Calu3 (cell line): ENCODE measurements at regions not wholly inside any gene's neighbourhood (a gene's known extent, or its start where the extent isn't known, plus 50 kb on each side); places are given as distances from the start of the nearest gene placed in this dataset.

Experiments
- BruUV-seq: library from RNA; stranded (reverse); fragments of 400-500 nt; replicated peaks from 2 replicates; lab custom pipeline; 2021; lab: Mats Ljungman, UMichigan
- CTCF ChIA-PET: fragments of 300-600 bp; sonication (Branson Sonifier 250); formaldehyde crosslinking; loops from one replicate; lab custom pipeline; 2022; ENCODE audit warnings: antibody characterized with exemption; lab: Charles Lee
- DNase-seq: peaks from one replicate; pipeline ENCODE4 v3.0.0; 2022
- H3K27ac Mint-ChIP-seq: one replicate; pipeline ENCODE4 v1.8.0; 2022; ENCODE audit warnings: mixed read lengths; ENCODE audit not compliant: unreplicated experiment
- H3K27me3 Mint-ChIP-seq: one replicate; pipeline ENCODE4 v1.8.0; 2022; ENCODE audit warnings: mixed read lengths; ENCODE audit not compliant: unreplicated experiment
- H3K36me3 Mint-ChIP-seq: one replicate; pipeline ENCODE4 v1.8.0; 2022; ENCODE audit warnings: mild to moderate bottlenecking, moderate library complexity, mixed read lengths; ENCODE audit not compliant: insufficient read depth, unreplicated experiment
- H3K4me1 Mint-ChIP-seq: one replicate; pipeline ENCODE4 v1.8.0; 2022; ENCODE audit warnings: mild to moderate bottlenecking, low read depth, mixed read lengths; ENCODE audit not compliant: unreplicated experiment
- H3K4me3 Mint-ChIP-seq: one replicate; pipeline ENCODE4 v1.8.0; 2022; ENCODE audit warnings: mild to moderate bottlenecking, low read depth, moderate library complexity, mixed read lengths; ENCODE audit not compliant: unreplicated experiment
- H3K9me3 Mint-ChIP-seq: one replicate; pipeline ENCODE4 v1.8.0; 2022; ENCODE audit warnings: low read depth, mixed read lengths; ENCODE audit not compliant: unreplicated experiment
- intact Hi-C: fragments of 100-400 bp; cut with micrococcal nuclease; formaldehyde crosslinking; loops from one replicate; pipeline ENCODE4 v1.10.0; 2022; ENCODE audit not compliant: unreplicated experiment
- TF ChIP-seq, protein P1 (sequence below): fragments of 200-600 bp; IDR thresholded peaks from one replicate; pipeline ENCODE4 v1.8.0; 2022; ENCODE audit warnings: antibody characterized with exemption; ENCODE audit not compliant: unreplicated experiment

DNA sequence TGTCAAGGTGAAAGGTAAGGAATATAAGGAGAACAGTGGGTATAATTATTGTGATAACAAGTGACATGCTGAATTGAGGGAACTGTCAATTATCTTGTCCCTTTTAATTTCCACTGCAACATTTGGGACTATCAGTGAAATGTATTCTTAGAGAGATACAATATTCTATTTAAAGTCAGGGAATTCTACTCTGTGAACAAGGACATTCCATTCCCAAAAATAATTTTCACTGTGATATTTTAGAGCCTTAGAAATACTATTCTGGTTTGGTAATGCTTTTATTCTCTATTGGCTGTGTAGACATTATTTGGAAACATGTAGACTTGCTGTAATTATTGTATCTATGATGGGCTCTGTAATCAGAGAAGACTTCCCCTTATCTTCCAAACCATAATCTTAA lies 248.0 kb upstream of the PCSK5 start:
- DNase-seq: no peak
- Mint-ChIP-seq H3K27ac (no peak overlapping the region), H3K4me3 (no peak overlapping the region), H3K9me3 (no peaks in the 10 kb centered on the region), H3K27me3 (peaks cover 14% of the 10 kb centered on the region), H3K36me3 (no peaks in the 10 kb centered on the region), H3K4me1 (no peaks in the 10 kb centered on the region)
- CTCF ChIA-PET: no interaction called here
- TF ChIP-seq, protein P1, sequence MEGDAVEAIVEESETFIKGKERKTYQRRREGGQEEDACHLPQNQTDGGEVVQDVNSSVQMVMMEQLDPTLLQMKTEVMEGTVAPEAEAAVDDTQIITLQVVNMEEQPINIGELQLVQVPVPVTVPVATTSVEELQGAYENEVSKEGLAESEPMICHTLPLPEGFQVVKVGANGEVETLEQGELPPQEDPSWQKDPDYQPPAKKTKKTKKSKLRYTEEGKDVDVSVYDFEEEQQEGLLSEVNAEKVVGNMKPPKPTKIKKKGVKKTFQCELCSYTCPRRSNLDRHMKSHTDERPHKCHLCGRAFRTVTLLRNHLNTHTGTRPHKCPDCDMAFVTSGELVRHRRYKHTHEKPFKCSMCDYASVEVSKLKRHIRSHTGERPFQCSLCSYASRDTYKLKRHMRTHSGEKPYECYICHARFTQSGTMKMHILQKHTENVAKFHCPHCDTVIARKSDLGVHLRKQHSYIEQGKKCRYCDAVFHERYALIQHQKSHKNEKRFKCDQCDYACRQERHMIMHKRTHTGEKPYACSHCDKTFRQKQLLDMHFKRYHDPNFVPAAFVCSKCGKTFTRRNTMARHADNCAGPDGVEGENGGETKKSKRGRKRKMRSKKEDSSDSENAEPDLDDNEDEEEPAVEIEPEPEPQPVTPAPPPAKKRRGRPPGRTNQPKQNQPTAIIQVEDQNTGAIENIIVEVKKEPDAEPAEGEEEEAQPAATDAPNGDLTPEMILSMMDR: no peak
- no TSS peak for BruUV-seq
- intact Hi-C loops: no loop called here

DNA sequence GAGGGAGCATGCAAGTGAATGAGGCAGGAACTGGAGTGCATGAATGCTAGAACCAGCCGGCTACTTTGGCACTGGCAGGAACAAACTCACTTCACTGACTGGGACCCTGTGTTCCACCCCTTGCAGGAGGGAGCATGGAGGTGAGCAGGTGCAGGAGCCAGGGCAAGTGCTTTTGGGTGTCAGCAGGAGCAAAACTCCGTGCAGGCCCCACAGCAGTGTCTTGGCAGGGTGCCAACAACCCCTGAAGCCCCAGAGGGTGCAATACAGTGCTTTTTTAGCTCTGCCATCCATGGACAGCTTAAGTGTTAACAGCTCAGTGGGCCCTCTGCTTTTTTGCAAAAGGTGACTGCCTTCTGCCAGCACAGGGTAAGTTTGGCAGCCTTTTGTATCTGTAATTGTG lies 245.8 kb upstream of the PCSK5 start:
- H3K36me3 Mint-ChIP-seq: no peaks in the 10 kb centered on the region
- peaks cover 14% of the 10 kb centered on the region for H3K27me3 Mint-ChIP-seq
- CTCF ChIA-PET: no interaction called here
- DNase-seq: no peak
- intact Hi-C loops: no loop called here
- TF ChIP-seq, protein P1: no peak
- H3K4me3 Mint-ChIP-seq: no peak overlapping the region
- H3K9me3 Mint-ChIP-seq: no peaks in the 10 kb centered on the region
- BruUV-seq: no TSS peak
- no peaks in the 10 kb centered on the region for H3K4me1 Mint-ChIP-seq
- no peak overlapping the region for H3K27ac Mint-ChIP-seq

DNA sequence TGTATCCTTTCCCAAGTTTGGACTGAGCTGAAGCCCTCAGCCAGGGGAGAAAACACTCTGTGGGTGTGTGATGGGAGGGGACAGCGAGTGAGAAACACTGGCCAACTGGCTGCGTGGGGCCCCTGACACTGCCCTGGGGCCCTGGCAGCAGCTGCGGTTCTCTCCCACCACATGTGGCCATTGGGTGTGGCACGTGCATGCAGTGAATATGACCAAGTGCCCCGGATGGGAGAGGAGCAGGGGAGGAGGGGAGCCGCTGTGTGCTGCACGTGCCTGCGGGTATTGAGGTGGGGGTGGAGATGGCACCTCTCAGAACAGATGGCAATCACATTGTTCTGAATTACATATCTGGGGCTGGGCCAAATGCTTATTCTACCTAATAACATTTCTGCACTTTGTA lies 242.4 kb upstream of the PCSK5 start:
- no peaks in the 10 kb centered on the region for H3K4me1 Mint-ChIP-seq
- DNase-seq: no peak
- CTCF ChIA-PET: interaction anchor here (0.6 kb wide), 1 partner anchor 10 kb away, joined by 3 read pairs; no protein-coding TSS in a partner anchor
- no peaks in the 10 kb centered on the region for H3K9me3 Mint-ChIP-seq
- H3K27me3 Mint-ChIP-seq: peaks cover 34% of the 10 kb centered on the region
- TF ChIP-seq, protein P1: no peak
- H3K4me3 Mint-ChIP-seq: no peak overlapping the region
- no TSS peak for BruUV-seq
- H3K36me3 Mint-ChIP-seq: no peaks in the 10 kb centered on the region
- intact Hi-C loops: no loop called here
- no peak overlapping the region for H3K27ac Mint-ChIP-seq

DNA sequence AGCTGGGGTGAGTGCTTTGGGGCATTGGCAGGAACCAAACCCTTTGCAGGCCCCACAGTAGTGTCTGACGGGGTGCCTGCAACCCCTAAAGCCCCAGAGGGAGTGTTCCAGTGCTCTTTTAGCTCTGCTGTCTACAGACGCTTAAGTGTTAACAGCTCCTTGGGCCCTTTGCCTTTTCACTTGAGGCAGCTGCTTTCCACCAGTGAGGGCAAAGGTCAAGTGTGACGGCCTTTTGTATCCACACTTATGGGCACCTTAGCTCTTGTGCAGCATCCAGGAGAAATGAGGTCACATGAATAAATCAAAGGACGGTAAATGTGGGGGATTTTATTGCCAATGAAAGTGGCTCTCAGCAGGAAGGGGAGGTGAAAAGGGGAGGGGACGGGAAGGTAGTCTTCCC lies 241.4 kb upstream of the PCSK5 start:
- H3K36me3 Mint-ChIP-seq: no peaks in the 10 kb centered on the region
- H3K9me3 Mint-ChIP-seq: no peaks in the 10 kb centered on the region
- no TSS peak for BruUV-seq
- no peaks in the 10 kb centered on the region for H3K4me1 Mint-ChIP-seq
- intact Hi-C loops: no loop called here
- no peak overlapping the region for H3K27ac Mint-ChIP-seq
- no peak overlapping the region for H3K4me3 Mint-ChIP-seq
- peaks cover 44% of the 10 kb centered on the region for H3K27me3 Mint-ChIP-seq
- CTCF ChIA-PET: no interaction called here
- TF ChIP-seq, protein P1: no peak
- DNase-seq: no peak
